MM.1S (cell line): ENCODE measurements at regions not wholly inside any gene's neighbourhood (a gene's known extent, or its start where the extent isn't known, plus 50 kb on each side); places are given as distances from the start of the nearest gene placed in this dataset.

Experiments used
- EZH2 ChIP-seq: fragments of 300-600 bp; sonication (generic); optimal IDR thresholded peaks from 2 replicates; pipeline ENCODE3; 2017; ENCODE audit warnings: low read depth, mild to moderate bottlenecking, antibody characterized with exemption, low read length, mixed read lengths
- EZH2phosphoT487 ChIP-seq: fragments of 300-600 bp; sonication (generic); IDR thresholded peaks from 2 replicates; pipeline ENCODE4 v1.6.1; 2018; ENCODE audit warnings: antibody characterized with exemption, low read length
- TF ChIP-seq, protein P1 (sequence below): fragments of 300-600 bp; sonication (generic); IDR thresholded peaks from 2 replicates; pipeline ENCODE4 v1.5.1; 2016; ENCODE audit warnings: antibody characterized with exemption, low read length, mixed read lengths

DNA sequence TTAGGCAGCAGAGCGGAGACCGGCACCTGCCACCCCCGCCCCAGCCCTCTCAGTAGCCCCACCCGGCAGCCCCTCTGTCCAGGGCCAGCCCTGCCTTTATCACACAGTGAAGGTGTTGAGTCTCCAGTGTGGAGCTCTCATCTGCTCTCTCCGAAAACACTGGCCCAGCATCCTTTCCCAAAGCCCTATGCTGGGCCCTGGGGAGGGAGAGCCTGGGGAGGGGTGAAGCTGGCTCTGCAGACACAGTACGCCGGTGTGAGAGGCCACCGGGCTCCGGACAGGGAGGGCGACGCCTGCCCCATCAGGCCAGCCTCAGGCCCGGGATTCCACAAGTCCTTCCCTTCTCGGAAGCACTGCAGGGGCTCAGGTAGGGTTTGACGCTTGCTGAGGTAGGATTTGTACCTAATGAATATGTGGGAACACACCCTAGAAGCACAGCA lies 186.9 kb downstream of the ERMARD start:
- TF ChIP-seq EZH2phosphoT487 (no peak), EZH2 (no peak)
- TF ChIP-seq, protein P1, sequence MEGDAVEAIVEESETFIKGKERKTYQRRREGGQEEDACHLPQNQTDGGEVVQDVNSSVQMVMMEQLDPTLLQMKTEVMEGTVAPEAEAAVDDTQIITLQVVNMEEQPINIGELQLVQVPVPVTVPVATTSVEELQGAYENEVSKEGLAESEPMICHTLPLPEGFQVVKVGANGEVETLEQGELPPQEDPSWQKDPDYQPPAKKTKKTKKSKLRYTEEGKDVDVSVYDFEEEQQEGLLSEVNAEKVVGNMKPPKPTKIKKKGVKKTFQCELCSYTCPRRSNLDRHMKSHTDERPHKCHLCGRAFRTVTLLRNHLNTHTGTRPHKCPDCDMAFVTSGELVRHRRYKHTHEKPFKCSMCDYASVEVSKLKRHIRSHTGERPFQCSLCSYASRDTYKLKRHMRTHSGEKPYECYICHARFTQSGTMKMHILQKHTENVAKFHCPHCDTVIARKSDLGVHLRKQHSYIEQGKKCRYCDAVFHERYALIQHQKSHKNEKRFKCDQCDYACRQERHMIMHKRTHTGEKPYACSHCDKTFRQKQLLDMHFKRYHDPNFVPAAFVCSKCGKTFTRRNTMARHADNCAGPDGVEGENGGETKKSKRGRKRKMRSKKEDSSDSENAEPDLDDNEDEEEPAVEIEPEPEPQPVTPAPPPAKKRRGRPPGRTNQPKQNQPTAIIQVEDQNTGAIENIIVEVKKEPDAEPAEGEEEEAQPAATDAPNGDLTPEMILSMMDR, result no peak
